GM18507 (cell line): ENCODE measurements at regions not wholly inside any gene's neighbourhood (a gene's known extent, or its start where the extent isn't known, plus 50 kb on each side); places are given as distances from the start of the nearest gene placed in this dataset.
"Not testable (repeated sequence)": the region's sequence is repeated elsewhere in the genome, so short reads cannot be mapped to it uniquely, and the experiment has no call there.

Experiments
- DNase-seq: peaks from one replicate; pipeline ENCODE4 v3.0.0; 2011; ENCODE audit warnings: low read depth; ENCODE audit not compliant: insufficient read length; ENCODE audit errors: extremely low spot score
- FAIRE-seq: peaks from 2 replicates; lab custom pipeline; 2011; peaks lifted over from hg19 to GRCh38; lab: Jason Lieb, UNC

- FAIRE-seq, DNase-seq: not testable (repeated sequence)
These were observed 172.8 kb upstream of the PLGLB1 start for GRCh38 chr2:87194254-87194999.

- FAIRE-seq = not testable (repeated sequence)
These were observed 175.2 kb upstream of the PLGLB1 start for GRCh38 chr2:87196720-87197388.

GRCh38 chr2:87198422-87198821 is 176.8 kb upstream of the PLGLB1 start:
- FAIRE-seq, DNase-seq: not testable (repeated sequence)

More at GRCh38 chr2:87196720-87197388, 175.2 kb upstream of the PLGLB1 start:
- not testable (repeated sequence) for DNase-seq

- DNase-seq, FAIRE-seq: not testable (repeated sequence)
These were observed 177.6 kb upstream of the PLGLB1 start for GRCh38 chr2:87199228-87199627.

GRCh38 chr2:87204569-87205147 is 183.0 kb upstream of the PLGLB1 start:
- FAIRE-seq, DNase-seq: not testable (repeated sequence)

- FAIRE-seq, DNase-seq: not testable (repeated sequence)
These were observed 191.3 kb upstream of the PLGLB1 start for GRCh38 chr2:87212938-87213337.

- DNase-seq, FAIRE-seq: not testable (repeated sequence)
These were observed 195.4 kb upstream of the PLGLB1 start for GRCh38 chr2:87217005-87217404.

- not testable (repeated sequence) for DNase-seq
- FAIRE-seq = peak; percentile 84
These were observed 196.2 kb upstream of the PLGLB1 start for GRCh38 chr2:87217741-87218410.

- DNase-seq, FAIRE-seq: not testable (repeated sequence)
These were observed 199.0 kb upstream of the PLGLB1 start for GRCh38 chr2:87220651-87221050.

GRCh38 chr2:87222131-87222530 is 200.5 kb upstream of the PLGLB1 start:
- DNase-seq, FAIRE-seq: not testable (repeated sequence)

GRCh38 chr2:87223873-87224272 is 202.2 kb upstream of the PLGLB1 start:
- not testable (repeated sequence) for DNase-seq, FAIRE-seq

GRCh38 chr2:87229091-87229689 is 207.5 kb upstream of the PLGLB1 start:
- not testable (repeated sequence) for DNase-seq
- FAIRE-seq = peak; percentile 90

- DNase-seq, FAIRE-seq: not testable (repeated sequence)
These were observed 208.3 kb upstream of the PLGLB1 start for GRCh38 chr2:87229964-87230363.

GRCh38 chr2:87235333-87235981 is 213.8 kb upstream of the PLGLB1 start:
- not testable (repeated sequence) for DNase-seq, FAIRE-seq

- not testable (repeated sequence) for DNase-seq, FAIRE-seq
These were observed 216.1 kb upstream of the PLGLB1 start for GRCh38 chr2:87237570-87238336.

GRCh38 chr2:87239558-87240215 is 218.0 kb upstream of the PLGLB1 start:
- not testable (repeated sequence) for FAIRE-seq

GRCh38 chr2:87246066-87246717 is 224.5 kb upstream of the PLGLB1 start:
- FAIRE-seq, DNase-seq: not testable (repeated sequence)

More at GRCh38 chr2:87239558-87240215, 218.0 kb upstream of the PLGLB1 start:
- not testable (repeated sequence) for DNase-seq
